Hepatocyte (in vitro differentiated cells): ENCODE measurements at regions not wholly inside any gene's neighbourhood (a gene's known extent, or its start where the extent isn't known, plus 50 kb on each side); places are given as distances from the start of the nearest gene placed in this dataset.

ENCODE experiments used
- CTCF ChIP-seq: fragments of 200-600 bp; sonication (generic); IDR thresholded peaks from 2 replicates; pipeline ENCODE4 v1.5.1; 2016; ENCODE audit warnings: antibody characterized with exemption, mild to moderate bottlenecking; ENCODE audit not compliant: poor library complexity
- EZH2 ChIP-seq: fragments of 200-600 bp; sonication (generic); IDR thresholded peaks from 2 replicates; pipeline ENCODE4 v1.6.1; 2016; ENCODE audit warnings: antibody characterized with exemption, mild to moderate bottlenecking, borderline replicate concordance
- EZH2phosphoT487 ChIP-seq: fragments of 200-600 bp; sonication (generic); IDR thresholded peaks from one replicate; pipeline ENCODE4 v1.6.1; 2018; ENCODE audit warnings: antibody characterized with exemption, mild to moderate bottlenecking, low read depth, moderate library complexity; ENCODE audit not compliant: unreplicated experiment, severe bottlenecking

DNA sequence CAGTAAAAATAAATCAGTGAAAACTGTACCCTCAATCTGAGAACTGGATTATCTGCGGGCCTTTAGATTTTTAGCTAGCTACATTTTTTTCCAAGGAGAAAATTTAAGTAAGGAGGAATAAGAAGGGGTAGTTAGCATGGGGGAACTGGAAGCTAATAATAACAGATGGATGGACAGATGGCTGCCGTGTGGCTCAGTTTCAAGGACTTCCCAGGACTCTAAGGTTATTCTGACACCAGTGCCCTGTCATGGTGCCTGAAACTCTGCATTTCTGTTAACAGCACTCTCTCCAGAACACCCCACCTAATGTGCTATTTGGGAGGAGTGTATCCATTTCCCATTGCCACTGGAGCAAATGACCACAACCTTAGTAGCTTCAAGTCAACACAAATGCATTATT lies 75.7 kb upstream of the PDE1C start:
- TF ChIP-seq CTCF (no peak), EZH2phosphoT487 (no peak), EZH2 (no peak)
